OCI-M1 (cell line): ENCODE measurements at regions not wholly inside any gene's neighbourhood (a gene's known extent, or its start where the extent isn't known, plus 50 kb on each side); places are given as distances from the start of the nearest gene placed in this dataset.
"Not testable (repeated sequence)": the region's sequence is repeated elsewhere in the genome, so short reads cannot be mapped to it uniquely, and the experiment has no call there.

Experiments used
- DNase-seq: peaks from one replicate; lab custom pipeline; 2025; lab: John Stamatoyannopoulos, UW

DNA sequence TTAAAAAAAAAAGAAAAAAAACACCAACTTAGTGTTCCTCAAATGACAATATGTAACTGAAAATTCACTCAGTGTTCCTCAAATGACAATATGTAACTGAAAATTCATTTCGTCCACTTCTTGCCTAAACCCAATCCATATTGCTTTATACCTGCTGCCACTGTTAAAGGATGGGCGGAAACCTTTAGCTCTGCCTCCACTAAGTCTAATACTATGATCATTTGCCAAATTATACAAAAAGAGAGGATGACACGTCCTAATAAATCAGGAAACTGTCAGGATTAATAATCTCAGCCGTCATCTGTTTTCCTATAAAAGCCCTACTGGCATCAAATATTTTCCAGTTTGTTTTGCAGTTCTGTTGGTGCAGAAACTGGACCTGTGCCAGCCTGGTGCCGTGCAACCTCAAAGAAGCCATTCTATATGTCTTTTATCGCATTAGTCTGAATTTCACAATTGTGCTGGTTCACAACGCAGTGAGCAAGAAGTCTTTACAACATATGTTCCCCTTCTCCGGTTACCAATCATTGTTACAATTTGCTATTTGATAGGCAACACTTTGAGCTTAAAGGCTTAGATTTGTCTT, 160.4 kb upstream of the KCNH8 start:
- DNase-seq, result no peak

GRCh38 chr3:18987070-18987469, 161.2 kb upstream of the KCNH8 start:
- no peak for DNase-seq

DNA sequence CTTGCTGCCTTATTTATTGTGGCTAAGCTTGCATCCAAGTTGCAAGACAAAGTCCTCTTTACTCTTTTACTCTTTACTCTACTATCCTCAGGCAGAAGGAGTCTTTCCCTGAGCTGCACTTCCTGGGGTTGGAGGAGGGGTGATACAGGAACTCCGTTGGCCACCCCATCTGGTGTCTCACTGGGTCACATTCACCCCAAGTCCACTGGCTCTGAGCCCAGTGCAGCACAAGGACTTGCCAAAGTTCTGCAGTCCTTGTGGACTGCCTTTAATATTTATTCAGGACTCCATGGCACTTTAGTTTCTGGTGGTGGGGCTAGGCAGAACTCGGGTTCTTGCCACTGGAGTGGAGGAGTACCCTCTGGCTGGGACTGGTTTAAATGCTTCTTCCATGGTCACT, 165.4 kb upstream of the KCNH8 start:
- DNase-seq, result no peak

DNA sequence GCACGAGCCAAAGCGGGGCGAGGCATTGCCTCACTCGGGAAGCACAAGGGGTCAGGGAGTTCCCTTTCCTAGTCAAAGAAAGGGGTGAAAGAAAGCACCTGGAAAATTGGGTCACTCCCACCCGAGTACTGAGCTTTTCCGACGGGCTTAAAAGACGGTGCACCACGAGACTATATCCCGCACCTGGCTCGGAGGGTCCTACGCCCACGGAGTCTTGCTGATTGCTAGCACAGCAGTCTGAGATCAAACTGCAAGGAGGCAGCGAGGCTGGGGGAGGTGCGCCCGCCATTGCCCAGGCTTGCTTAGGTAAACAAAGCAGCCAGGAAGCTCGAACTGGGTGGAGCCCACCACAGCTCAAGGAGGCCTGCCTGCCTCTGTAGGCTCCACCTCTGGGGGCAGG, 172.2 kb upstream of the KCNH8 start:
- DNase-seq, result not testable (repeated sequence)

GRCh38 chr3:18968120-18968519, 180.2 kb upstream of the KCNH8 start:
- peak; percentile 31 for DNase-seq

DNA sequence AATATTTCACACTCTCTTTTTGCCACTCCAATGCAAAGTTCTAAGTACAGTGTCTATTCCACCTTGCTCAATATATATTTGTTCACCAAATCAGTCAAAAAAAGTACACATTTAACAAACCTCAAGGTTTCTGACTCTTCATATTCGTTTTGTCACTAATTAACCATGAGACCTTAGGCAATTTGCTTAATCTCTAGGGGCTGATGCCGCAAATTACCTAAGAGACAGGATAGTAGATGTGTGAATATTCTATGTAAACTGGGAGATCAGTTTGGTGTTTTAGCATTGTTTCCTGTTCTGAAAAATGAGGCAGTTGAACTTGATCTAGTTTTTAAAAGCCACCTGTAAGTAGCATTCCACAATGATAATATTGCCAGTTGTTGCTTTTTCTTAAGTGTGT, 182.5 kb upstream of the KCNH8 start:
- no peak for DNase-seq

DNA sequence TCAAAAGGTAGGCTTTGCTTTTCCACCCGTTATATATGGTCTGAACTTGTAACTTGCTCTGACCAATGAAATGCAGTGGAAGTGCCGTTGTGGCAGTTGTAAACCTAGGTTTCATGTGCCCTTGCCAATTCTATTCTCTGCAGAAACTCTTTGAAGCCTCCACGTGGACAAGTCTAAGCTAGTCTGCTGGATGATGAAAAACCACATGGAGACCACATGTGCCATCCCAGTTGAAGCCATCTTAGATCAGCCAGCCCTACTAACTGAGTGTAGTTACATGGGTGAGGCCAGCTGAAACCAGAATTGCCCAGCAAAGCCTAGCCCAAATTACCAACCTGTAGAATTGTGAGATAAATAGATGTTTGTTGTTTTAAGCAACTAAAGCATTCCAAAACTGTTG, 183.7 kb upstream of the KCNH8 start:
- DNase-seq, result no peak

- no peak for DNase-seq
Measured at GRCh38 chr3:18951333-18951732, 197.0 kb upstream of the KCNH8 start.

DNA sequence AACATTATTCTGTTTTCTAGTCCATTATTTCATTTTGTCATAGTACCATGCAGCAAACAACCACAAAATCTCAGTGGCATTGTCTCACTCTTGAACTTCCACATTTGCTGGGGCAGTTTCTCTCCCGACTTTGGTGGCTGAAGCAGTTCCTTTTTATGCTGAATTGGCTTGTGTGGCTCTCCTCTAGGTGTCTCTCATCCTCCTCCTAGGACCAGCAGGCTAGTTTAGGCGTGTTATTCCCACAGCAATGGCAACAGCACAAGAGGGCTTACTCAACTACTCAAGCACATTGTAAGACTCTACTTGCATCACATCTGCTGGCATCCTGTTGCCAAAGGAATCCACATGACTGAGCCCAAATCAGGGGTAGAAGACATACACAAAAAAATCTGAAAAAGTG, 201.8 kb upstream of the KCNH8 start:
- DNase-seq, result peak; percentile 61

- DNase-seq, result no peak
Measured at GRCh38 chr3:18937574-18937973, 210.7 kb upstream of the KCNH8 start.

DNA sequence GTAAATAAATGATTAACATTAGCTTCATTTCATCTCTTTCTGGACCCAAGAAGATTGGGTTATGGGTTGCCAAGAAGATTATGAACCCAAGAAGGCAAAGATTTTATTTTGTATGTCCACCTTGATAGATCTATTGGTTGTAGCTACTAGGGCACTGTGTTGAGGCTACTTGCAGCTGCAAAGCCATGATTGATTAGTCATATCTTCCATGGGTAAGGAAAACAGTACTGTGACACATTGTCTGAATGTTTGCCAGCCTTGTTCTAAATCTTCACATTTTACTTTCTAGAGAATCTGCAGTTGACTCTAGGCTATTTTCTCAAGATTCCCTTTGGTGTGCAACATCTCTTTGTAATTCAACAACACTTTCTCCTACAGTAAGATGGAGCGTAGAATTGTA, 229.2 kb upstream of the KCNH8 start:
- no peak for DNase-seq

DNA sequence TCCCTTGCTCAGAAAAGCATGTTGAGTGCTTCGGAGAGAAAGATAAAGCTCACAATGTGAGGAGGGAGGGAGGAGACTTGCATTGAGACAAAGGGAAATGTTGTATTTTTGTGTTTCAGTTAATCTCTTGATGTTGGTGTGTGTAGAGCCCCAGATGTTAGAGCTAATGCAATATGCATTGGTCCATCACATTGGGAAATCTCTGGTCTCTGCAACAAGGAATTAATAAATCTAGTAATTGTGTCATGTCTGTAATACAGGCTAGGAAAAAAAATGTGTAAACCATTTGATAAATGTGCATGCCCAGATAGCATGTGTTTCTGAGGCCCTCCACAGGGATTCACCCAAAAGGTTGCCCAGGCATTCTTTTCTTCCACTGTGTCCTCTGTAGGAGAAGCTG, 230.4 kb upstream of the KCNH8 start:
- DNase-seq, result no peak

- no peak for DNase-seq
Measured at GRCh38 chr3:18902081-18902793, 246.1 kb upstream of the KCNH8 start.

- DNase-seq, result no peak
Measured at GRCh38 chr3:18901571-18901970, 246.7 kb upstream of the KCNH8 start.

- no peak for DNase-seq
Measured at GRCh38 chr3:18900994-18901393, 247.3 kb upstream of the KCNH8 start.

DNA sequence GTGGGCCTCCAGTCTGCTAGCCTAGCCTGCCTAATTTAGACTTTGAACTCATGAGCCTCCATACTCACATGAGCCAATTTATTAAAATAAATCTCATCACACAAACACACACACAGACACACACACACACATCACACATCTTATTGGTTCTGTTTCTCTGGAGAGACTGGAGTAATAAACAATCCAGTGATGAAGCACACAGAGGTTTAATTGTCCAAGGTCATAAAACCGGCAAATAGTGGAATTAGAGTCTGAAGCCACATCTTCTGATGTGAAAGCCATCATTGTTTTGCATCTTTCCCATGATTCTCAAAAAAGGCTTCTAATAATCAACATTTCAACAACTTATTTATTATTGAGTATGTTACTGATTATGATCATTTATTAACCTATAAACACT, 249.4 kb upstream of the KCNH8 start:
- DNase-seq, result no peak

GRCh38 chr3:18892756-18893155, 255.6 kb upstream of the KCNH8 start:
- no peak for DNase-seq

DNA sequence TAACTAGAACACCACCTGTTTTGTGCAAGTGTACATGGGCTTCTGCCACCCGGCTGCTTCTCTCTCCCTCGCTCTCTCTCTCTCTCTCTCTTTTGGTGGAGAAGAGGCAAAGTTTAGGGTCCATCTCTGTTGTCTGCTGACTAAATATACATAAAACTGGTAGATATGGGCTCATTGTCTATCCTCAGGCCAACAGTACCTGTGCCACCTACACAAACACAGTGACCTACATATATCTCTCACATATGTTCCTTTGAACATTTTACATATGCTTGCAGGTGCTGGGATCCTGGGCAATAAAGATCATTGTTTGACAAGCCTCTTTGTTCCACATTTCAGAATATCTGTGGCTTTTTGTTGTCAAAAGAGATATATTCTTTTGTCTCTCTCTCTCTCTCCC, 256.3 kb upstream of the KCNH8 start:
- DNase-seq, result no peak

- peak; percentile 59 for DNase-seq
Measured at GRCh38 chr3:18891641-18892040, 256.7 kb upstream of the KCNH8 start.

DNA sequence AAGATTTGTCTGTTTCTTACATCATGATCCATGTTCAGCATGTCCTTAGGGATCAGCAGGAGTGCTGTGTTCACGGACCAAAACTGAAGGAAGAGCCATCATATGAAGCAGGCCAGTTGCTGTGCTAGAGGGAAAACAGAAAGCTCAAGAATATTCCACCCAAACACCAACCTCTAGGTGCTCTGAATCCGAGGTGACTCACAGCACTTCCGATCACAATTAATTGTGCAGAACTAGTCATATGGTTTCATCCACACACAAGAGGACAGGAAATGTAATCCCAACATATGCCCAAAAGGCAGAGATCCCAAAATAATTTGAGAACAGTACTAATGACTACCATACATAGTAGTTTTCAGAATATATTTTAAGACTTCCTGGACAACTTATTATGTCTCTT, 257.9 kb upstream of the KCNH8 start:
- no peak for DNase-seq

GRCh38 chr3:18888819-18889218, 259.5 kb upstream of the KCNH8 start:
- peak; percentile 3 for DNase-seq

- no peak for DNase-seq
Measured at GRCh38 chr3:18888370-18888769, 259.9 kb upstream of the KCNH8 start.

- DNase-seq, result no peak
Measured at GRCh38 chr3:18886331-18886730, 262.0 kb upstream of the KCNH8 start.

- DNase-seq, result no peak
Measured at GRCh38 chr3:18885612-18886011, 262.7 kb upstream of the KCNH8 start.
